ENCODE measurements at regions not wholly inside any gene's neighbourhood (a gene's known extent, or its start where the extent isn't known, plus 50 kb on each side); places are given as distances from the start of the nearest gene placed in this dataset.
"Not testable (repeated sequence)": the region's sequence is repeated elsewhere in the genome, so short reads cannot be mapped to it uniquely, and the experiment has no call there.

DNA sequence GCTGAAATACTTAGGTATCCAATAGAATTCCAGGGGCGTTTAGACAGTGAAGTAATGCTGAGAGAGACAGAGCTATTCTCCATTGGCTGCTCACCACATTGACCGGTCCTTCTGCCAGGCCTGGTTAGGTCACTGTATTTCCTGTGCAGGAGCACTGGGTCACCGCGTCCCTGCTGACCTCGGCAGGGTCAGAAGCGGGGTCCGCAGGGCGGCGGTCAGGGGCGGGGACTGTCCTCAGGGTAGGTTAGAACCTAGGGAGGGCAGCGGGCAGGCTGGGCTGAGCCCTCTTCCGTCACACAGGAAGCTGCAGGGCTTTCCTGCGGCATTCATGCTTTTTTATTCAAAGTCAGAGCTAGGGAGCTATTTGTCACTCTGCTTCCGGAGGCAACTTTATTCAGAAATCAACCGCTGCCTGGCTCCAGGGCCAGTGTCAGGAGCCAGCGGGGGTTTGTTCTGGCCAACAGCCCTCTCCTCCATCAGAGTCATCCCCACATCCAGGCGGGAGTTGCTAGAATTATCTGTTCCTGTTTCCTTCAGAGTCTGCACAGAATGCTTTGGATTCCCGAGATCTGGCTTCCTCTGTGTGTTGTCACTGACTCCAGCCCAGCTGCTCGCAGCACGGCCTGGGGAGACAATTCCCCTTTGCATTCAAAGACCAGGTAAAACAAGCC lies 81.2 kb upstream of the WASF3 start:
- H3K9me3 Mint-ChIP-seq, result no peaks in the 10 kb centered on the region
- no peaks in the 10 kb centered on the region for H3K36me3 Mint-ChIP-seq
- H3K4me3 Mint-ChIP-seq, result peak overlapping the region; percentile 47
- H3K27me3 Mint-ChIP-seq, result no peaks in the 10 kb centered on the region
- no peak overlapping the region for H3K27ac Mint-ChIP-seq
- peaks cover 15% of the 10 kb centered on the region for H3K4me1 Mint-ChIP-seq

- peaks cover 15% of the 10 kb centered on the region for H3K4me1 Mint-ChIP-seq
- no peak overlapping the region for H3K27ac Mint-ChIP-seq
- H3K9me3 Mint-ChIP-seq, result no peaks in the 10 kb centered on the region
- no peaks in the 10 kb centered on the region for H3K27me3 Mint-ChIP-seq
- H3K36me3 Mint-ChIP-seq, result no peaks in the 10 kb centered on the region
- H3K4me3 Mint-ChIP-seq, result peak overlapping the region; percentile 47
These were observed 80.7 kb upstream of the WASF3 start for GRCh38 chr13:26476782-26477142.

GRCh38 chr13:26477681-26478080 lies 79.8 kb upstream of the WASF3 start:
- no peaks in the 10 kb centered on the region for H3K27me3 Mint-ChIP-seq
- H3K36me3 Mint-ChIP-seq, result no peaks in the 10 kb centered on the region
- no peak overlapping the region for H3K4me3 Mint-ChIP-seq
- H3K27ac Mint-ChIP-seq, result no peak overlapping the region
- peaks cover 18% of the 10 kb centered on the region for H3K4me1 Mint-ChIP-seq
- H3K9me3 Mint-ChIP-seq, result no peaks in the 10 kb centered on the region

DNA sequence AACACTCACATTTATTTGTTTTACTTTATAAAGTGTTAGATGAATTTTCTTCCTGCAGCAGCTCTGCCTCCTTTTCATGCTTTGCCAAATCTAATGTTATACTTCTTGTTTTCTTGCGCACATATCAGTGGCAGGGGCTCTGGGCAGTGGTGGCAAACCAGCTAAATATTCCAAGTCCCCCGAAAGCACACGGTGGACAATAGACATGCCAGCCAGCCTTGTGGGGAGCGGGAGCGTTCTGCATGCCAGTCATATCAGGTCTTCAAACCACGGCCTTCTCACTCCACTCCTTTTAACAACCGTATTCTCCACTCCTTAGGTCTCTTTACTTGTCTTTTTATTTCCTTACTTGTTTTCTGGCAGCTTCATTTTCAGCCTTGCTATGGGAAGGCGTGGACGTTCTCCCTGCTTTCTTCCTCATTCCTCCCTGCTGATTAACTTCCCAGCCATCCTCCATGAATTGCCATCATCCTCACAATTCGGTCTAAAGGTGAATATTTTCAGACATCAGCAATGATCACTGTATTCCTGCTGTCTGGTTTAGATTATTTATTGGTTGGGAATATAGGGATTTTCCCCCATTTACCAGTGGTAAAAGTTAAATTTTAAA lies 77.1 kb upstream of the WASF3 start:
- Mint-ChIP-seq H3K36me3 (no peaks in the 10 kb centered on the region), H3K27ac (no peak overlapping the region), H3K4me3 (no peak overlapping the region), H3K27me3 (no peaks in the 10 kb centered on the region), H3K4me1 (peaks cover 28% of the 10 kb centered on the region), H3K9me3 (no peaks in the 10 kb centered on the region)

GRCh38 chr13:26482451-26483197 lies 74.9 kb upstream of the WASF3 start:
- peaks cover 13% of the 10 kb centered on the region for H3K4me1 Mint-ChIP-seq
- H3K36me3 Mint-ChIP-seq, result no peaks in the 10 kb centered on the region
- H3K9me3 Mint-ChIP-seq, result no peaks in the 10 kb centered on the region
- H3K27ac Mint-ChIP-seq, result peak overlapping the region; percentile 62
- H3K27me3 Mint-ChIP-seq, result no peaks in the 10 kb centered on the region
- no peak overlapping the region for H3K4me3 Mint-ChIP-seq

DNA sequence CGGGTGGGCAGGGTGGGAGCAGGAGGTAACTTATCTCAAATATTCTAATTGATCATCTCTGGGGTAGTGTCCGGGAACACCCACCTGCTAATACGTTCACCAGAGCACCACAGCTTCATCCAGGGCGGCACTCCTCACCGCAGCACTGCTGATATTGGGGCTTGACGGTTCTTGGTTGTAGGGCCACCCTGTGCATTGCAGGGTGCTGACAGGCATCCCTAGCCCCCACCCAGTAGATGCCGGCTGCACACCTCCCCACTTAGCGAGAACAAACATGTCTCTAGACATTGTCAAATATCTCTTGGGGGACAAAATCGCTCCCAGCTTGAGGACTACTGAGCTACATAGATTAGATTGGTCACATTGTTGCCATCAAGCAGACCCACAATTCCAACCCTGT lies 73.9 kb upstream of the WASF3 start:
- Mint-ChIP-seq H3K36me3 (no peaks in the 10 kb centered on the region), H3K4me3 (no peak overlapping the region), H3K9me3 (no peaks in the 10 kb centered on the region)

GRCh38 chr13:26484196-26484595 lies 73.3 kb upstream of the WASF3 start:
- Mint-ChIP-seq H3K4me3 (no peak overlapping the region), H3K9me3 (no peaks in the 10 kb centered on the region), H3K27me3 (no peaks in the 10 kb centered on the region), H3K36me3 (no peaks in the 10 kb centered on the region), H3K27ac (no peak overlapping the region), H3K4me1 (peaks cover 13% of the 10 kb centered on the region)

More for the DNA sequence above, 73.9 kb upstream of the WASF3 start:
- peaks cover 13% of the 10 kb centered on the region for H3K4me1 Mint-ChIP-seq
- H3K27me3 Mint-ChIP-seq, result no peaks in the 10 kb centered on the region
- no peak overlapping the region for H3K27ac Mint-ChIP-seq

DNA sequence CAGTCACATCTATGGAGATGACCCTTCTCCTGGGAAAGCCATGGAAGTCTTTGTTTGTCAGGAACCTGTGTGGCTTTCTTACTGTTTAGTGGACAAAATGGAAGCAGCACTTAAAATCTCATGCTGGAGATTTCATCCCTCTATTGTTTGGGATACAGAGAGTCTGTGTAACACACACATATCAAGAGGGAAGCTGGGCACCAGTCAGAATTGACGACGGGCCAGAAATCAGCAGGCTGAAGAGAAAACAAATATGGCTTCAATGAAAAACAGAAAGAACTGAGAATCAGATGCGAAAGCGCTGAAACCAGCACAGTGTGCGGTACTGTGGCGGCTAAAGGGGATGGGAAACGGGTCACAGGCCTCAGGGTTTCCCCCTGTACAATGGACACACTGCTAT lies 72.2 kb upstream of the WASF3 start:
- no peaks in the 10 kb centered on the region for H3K27me3 Mint-ChIP-seq
- H3K27ac Mint-ChIP-seq, result no peak overlapping the region
- no peaks in the 10 kb centered on the region for H3K36me3 Mint-ChIP-seq
- H3K4me3 Mint-ChIP-seq, result no peak overlapping the region
- no peaks in the 10 kb centered on the region for H3K9me3 Mint-ChIP-seq
- H3K4me1 Mint-ChIP-seq, result peaks cover 13% of the 10 kb centered on the region

DNA sequence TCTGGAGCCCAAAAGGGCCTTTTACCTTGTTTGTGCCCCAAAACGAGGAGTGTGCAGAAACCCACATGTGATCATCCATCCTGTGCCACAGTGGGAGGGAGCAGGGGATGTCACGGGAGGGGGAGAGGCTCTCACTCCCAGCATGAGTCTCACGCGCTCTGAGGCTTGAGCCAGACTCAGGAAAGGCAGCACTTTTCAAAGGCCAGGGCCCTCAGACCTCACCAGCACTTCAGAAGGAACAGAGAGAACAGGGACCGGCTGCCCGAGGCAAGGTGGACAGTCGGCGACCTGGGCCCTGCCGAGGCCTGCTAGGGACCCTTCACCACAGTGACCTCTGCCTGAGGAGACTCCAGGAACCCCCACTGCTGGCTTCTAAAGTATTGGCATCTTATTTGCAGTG lies 71.7 kb upstream of the WASF3 start:
- Mint-ChIP-seq H3K9me3 (no peaks in the 10 kb centered on the region), H3K27me3 (peaks cover 2% of the 10 kb centered on the region), H3K4me1 (peaks cover 13% of the 10 kb centered on the region), H3K27ac (no peak overlapping the region), H3K4me3 (no peak overlapping the region), H3K36me3 (no peaks in the 10 kb centered on the region)

DNA sequence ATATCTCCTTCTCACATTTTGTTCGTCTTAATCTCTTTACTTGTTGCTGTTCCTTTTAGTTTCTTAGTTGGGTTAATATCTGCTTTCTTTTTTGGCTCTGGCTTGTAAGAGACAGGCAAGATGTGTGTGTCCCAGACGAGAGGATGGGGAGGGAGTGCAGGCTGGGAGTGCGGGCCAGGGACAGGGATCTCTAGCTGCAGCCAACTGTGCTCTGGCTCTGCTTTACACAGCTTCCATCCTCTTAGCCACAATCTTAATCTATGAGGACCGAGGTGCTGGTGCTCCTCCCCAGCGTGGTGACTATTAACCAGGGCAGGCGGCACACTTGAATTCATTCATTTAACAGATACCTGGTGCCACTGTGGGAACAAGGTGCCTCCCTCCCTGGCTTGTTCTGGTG lies 70.9 kb upstream of the WASF3 start:
- Mint-ChIP-seq H3K36me3 (no peaks in the 10 kb centered on the region), H3K4me3 (no peak overlapping the region), H3K27ac (no peak overlapping the region), H3K9me3 (no peaks in the 10 kb centered on the region), H3K27me3 (peaks cover 2% of the 10 kb centered on the region), H3K4me1 (peaks cover 13% of the 10 kb centered on the region)

DNA sequence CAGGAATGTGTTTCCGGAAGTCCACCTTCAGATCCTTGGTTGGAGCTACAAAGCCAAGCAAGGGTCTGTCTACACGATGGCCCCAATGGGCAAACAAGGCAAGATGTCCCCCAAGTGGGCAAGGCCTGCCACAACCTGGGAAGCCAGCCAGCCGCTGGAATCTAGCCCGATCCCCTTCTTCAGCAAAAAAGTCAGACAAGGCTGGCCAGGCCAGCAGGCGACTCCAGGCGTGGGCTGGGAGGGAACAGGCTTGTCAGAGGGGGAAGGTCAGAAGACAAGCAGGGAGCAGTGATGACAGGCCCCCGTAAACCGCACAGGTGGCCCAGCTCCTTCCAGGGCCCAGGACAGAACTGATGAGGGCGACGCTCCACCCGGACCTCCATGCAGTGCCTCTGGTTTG lies 69.7 kb upstream of the WASF3 start:
- Mint-ChIP-seq H3K27ac (no peak overlapping the region), H3K9me3 (no peaks in the 10 kb centered on the region), H3K27me3 (peaks cover 2% of the 10 kb centered on the region), H3K4me1 (peaks cover 9% of the 10 kb centered on the region), H3K4me3 (no peak overlapping the region), H3K36me3 (no peaks in the 10 kb centered on the region)

DNA sequence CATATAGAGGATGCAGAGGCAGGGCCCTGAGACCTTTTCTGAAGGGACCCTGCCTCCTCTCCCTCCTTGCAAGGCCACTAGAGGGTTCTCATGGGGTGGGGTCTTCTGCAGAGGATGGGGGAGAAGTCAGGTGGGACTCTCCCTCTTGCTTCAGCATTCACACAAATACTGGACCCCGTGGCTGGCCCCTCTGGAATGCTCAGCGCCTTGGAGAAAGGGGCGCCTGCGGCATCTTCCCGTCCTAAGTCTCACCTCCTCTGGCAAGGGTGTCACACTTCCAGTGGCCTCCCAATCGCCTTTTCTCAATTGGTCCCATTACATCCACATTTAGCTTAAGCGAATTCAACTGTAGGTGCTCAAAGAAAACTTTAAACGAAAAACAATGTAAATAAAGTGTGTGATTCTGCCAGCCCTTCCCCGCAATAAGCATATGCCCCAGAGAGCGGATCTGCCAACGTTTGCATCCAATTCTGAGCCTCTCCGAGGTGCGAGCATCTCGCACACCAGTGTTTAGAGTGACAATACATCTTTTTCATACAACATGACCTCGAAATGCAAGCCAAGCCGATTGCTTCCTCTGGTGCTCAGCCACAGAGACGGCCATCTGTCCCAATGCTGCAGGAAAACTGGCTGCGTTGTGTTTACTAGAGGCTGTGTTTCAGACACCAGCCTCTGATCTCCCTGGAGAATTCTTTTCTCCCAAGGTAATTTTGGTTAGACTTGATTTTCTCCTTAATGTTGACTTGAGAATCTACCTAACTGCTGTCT lies 69.1 kb upstream of the WASF3 start:
- Mint-ChIP-seq H3K27ac (no peak overlapping the region), H3K27me3 (peaks cover 2% of the 10 kb centered on the region), H3K9me3 (no peaks in the 10 kb centered on the region), H3K4me1 (peaks cover 5% of the 10 kb centered on the region), H3K36me3 (no peaks in the 10 kb centered on the region), H3K4me3 (no peak overlapping the region)

DNA sequence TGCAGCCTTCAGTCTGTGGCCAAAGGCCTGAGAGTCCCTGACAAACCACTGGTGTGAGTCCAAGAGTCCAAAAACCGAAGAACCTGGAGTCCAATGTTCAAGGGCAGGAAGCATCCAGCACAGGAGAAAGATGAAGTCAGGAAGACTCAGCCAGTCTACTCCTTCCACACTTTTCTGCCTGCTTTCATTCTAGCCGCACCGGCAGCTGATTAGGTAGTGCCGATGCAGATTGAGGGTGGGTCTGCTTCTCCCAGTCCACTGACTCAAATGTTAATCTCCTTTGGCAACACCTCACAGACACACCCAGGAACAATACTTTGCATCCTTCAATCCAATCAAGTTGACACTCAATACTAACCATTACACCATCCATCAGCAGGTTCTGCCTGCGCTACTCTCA lies 65.2 kb upstream of the WASF3 start:
- not testable (repeated sequence) for H3K36me3 Mint-ChIP-seq, H3K4me3 Mint-ChIP-seq, H3K27ac Mint-ChIP-seq, H3K9me3 Mint-ChIP-seq, H3K4me1 Mint-ChIP-seq, H3K27me3 Mint-ChIP-seq

DNA sequence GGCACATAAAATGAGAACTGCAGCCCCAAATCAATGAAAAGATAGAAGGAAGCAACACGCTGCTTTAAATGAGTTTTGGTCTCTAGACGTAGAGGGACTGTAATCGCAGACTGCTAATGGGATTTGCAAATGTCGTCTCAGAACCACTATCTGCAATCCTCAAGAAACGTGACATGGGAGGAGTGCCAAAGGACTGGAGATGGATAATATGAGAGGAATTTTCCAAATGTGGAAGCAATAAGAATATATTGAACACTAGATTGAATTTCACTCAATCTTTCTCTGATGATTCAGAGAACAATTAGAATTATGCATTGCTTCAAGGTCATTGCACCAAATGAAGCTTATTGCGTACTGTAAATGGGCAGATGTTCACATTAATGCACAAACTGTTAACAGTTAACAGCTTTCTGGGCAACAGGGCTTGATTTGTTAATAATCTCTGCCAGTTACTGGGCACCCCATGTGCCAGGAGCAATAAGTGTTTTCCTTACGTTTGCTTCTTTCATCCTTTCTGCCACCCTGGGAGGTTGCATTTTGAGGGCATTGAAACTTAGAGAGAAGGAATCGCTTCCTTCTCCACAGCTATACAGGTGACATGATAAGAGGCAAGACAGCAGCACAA lies 62.8 kb upstream of the WASF3 start:
- H3K27me3 Mint-ChIP-seq, result peaks cover 4% of the 10 kb centered on the region
- H3K27ac Mint-ChIP-seq, result no peak overlapping the region

DNA sequence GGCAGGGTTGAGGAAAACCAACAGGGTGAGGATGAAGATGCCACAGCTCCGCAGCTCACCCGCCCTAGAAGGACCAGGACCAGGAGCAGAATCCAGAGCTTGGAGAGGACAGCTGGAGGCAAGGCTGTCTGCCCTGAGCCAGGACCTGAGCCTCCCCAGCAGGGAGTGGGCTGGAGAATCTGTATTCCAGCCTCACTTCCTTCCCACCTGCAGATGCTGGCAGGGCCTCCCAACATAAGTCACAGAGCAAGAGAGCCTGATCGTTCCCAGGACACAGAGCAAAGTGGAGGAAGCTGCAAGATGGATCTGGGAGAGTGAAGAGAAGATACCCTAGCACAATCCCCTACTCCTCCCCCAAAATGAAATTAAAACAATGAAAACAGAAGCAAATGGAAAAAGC lies 61.7 kb upstream of the WASF3 start:
- no peaks in the 10 kb centered on the region for H3K4me1 Mint-ChIP-seq
- no peak overlapping the region for H3K4me3 Mint-ChIP-seq
- H3K27me3 Mint-ChIP-seq, result peaks cover 2% of the 10 kb centered on the region

More for the DNA sequence above, 62.8 kb upstream of the WASF3 start:
- H3K36me3 Mint-ChIP-seq, result no peaks in the 10 kb centered on the region
- H3K9me3 Mint-ChIP-seq, result no peaks in the 10 kb centered on the region
- no peak overlapping the region for H3K4me3 Mint-ChIP-seq
- H3K4me1 Mint-ChIP-seq, result no peaks in the 10 kb centered on the region

More for the DNA sequence above, 61.7 kb upstream of the WASF3 start:
- Mint-ChIP-seq H3K9me3 (no peaks in the 10 kb centered on the region), H3K36me3 (no peaks in the 10 kb centered on the region), H3K27ac (no peak overlapping the region)

Data from activated naive CD4-positive, alpha-beta T cell treated with anti-CD3 and anti-CD28 coated beads, Interleukin-2, amount 50 U/mL, for 24 hours (primary cell).